Endothelial cell of umbilical vein (primary cell): ENCODE measurements at regions not wholly inside any gene's neighbourhood (a gene's known extent, or its start where the extent isn't known, plus 50 kb on each side); places are given as distances from the start of the nearest gene placed in this dataset.

Source experiments
- BruUV-seq: library from RNA; stranded (reverse); fragments of 400-500 nt; replicated peaks from 2 replicates; lab custom pipeline; 2021; lab: Mats Ljungman, UMichigan
- CTCF ChIA-PET: fragments of 300-600, 350-600 bp; sonication (Branson Sonifier 250); formaldehyde crosslinking; loops from one replicate; lab custom pipeline; 2021; ENCODE audit warnings: antibody characterized with exemption, inconsistent platforms; lab: Charles Lee
- POLR2A ChIA-PET: fragments of 300-600, 350-600 bp; sonication (Branson Sonifier 250); formaldehyde crosslinking; loops from one replicate; lab custom pipeline; 2021; ENCODE audit warnings: antibody characterized with exemption, inconsistent platforms; lab: Charles Lee
- DNase-seq: peaks from one replicate; pipeline ENCODE4 v3.0.0-alpha.2; 2011; ENCODE audit warnings: low read depth, low spot score
- FAIRE-seq: peaks from 2 replicates; lab custom pipeline; 2011; peaks lifted over from hg19 to GRCh38; lab: Jason Lieb, UNC
- H2AFZ ChIP-seq: 2 replicates; pipeline ENCODE4 v1.6.0; 2012; ENCODE audit warnings: low read depth, low read length, control low read depth, inconsistent platforms
- H3K27ac ChIP-seq: 2 replicates; pipeline ENCODE4 v1.5.1; 2011; ENCODE audit warnings: low read depth, mild to moderate bottlenecking, control low read depth, low read length, moderate library complexity; ENCODE audit not compliant: insufficient read depth
- H3K27me3 ChIP-seq, 2 experiments: 2 replicates each; pipeline versions ENCODE4 v1.6.0 to v1.6.1; 2011; ENCODE audit warnings: low read length in 2 of 2, mixed read lengths in 1 of 2; ENCODE audit not compliant: control insufficient read depth in 2 of 2, insufficient read depth in 2 of 2
- H3K36me3 ChIP-seq, 2 experiments: 2 replicates in 1 of 2; 3 replicates in 1 of 2; pipeline ENCODE4 v1.5.1; 2011; ENCODE audit warnings: low read length in 2 of 2, mild to moderate bottlenecking in 1 of 2, moderate library complexity in 1 of 2; ENCODE audit not compliant: control insufficient read depth in 2 of 2, insufficient read depth in 2 of 2; ENCODE audit errors: extremely low read depth in 1 of 2
- H3K4me1 ChIP-seq: 3 replicates; pipeline ENCODE4 v1.5.1; 2011; ENCODE audit warnings: mild to moderate bottlenecking, low read length; ENCODE audit not compliant: control insufficient read depth, insufficient read depth; ENCODE audit errors: extremely low read depth
- H3K4me2 ChIP-seq: 2 replicates; pipeline ENCODE4 v1.6.1; 2011; ENCODE audit warnings: low read length, control low read depth, mixed read lengths; ENCODE audit not compliant: insufficient read depth
- H3K4me3 ChIP-seq, 3 experiments: fragments of 200-600 bp in 1 of 3; sonication (generic), shearing (Covaris generic) in 1 of 3; replicated peaks in 1 of 3; 2 replicates each; pipeline ENCODE4 v1.5.1; 2011 to 2016; ENCODE audit warnings: control low read depth in 3 of 3, low read length in 3 of 3, mild to moderate bottlenecking in 2 of 3, inconsistent platforms in 1 of 3, low read depth in 1 of 3, moderate library complexity in 1 of 3; ENCODE audit not compliant: insufficient read depth in 1 of 3
- H3K79me2 ChIP-seq: 2 replicates; pipeline ENCODE4 v1.6.0; 2012; ENCODE audit warnings: low read length, inconsistent platforms; ENCODE audit not compliant: control insufficient read depth, insufficient read depth
- H3K9ac ChIP-seq: replicated peaks from 2 replicates; pipeline ENCODE3; 2011; ENCODE audit warnings: low read length, control low read depth; ENCODE audit not compliant: insufficient read depth; ENCODE audit errors: extremely low read depth
- H3K9me1 ChIP-seq: replicated peaks from 3 replicates; pipeline ENCODE4 v1.6.0; 2011; ENCODE audit warnings: mild to moderate bottlenecking, low read length; ENCODE audit not compliant: control insufficient read depth, insufficient read depth; ENCODE audit errors: extremely low read depth
- H3K9me3 ChIP-seq: replicated peaks from 2 replicates; pipeline ENCODE4 v1.5.1; 2012; ENCODE audit warnings: low read length, inconsistent platforms; ENCODE audit not compliant: control insufficient read depth, insufficient read depth
- H4K20me1 ChIP-seq: replicated peaks from 2 replicates; pipeline ENCODE3; 2011; ENCODE audit warnings: mild to moderate bottlenecking, low read length; ENCODE audit not compliant: control insufficient read depth, insufficient read depth; ENCODE audit errors: extremely low read depth
- EZH2 ChIP-seq: IDR thresholded peaks from 2 replicates; pipeline ENCODE4 v1.6.1; 2012; ENCODE audit warnings: borderline replicate concordance, low read depth, mild to moderate bottlenecking, moderate library complexity, low read length, inconsistent platforms; ENCODE audit not compliant: severe bottlenecking
- FOS ChIP-seq: IDR thresholded peaks from 2 replicates; pipeline ENCODE4 v1.6.1; 2011; ENCODE audit warnings: mild to moderate bottlenecking, low read length, moderate library complexity, borderline replicate concordance; ENCODE audit not compliant: insufficient read depth
- GATA2 ChIP-seq: IDR thresholded peaks from 2 replicates; pipeline ENCODE4 v1.7.0; 2011; ENCODE audit warnings: low read depth, mild to moderate bottlenecking, moderate library complexity, mixed read lengths, low read length; ENCODE audit not compliant: insufficient read length, insufficient read depth
- JUN ChIP-seq: IDR thresholded peaks from 2 replicates; pipeline ENCODE4 v1.6.1; 2011; ENCODE audit warnings: borderline replicate concordance, low read depth; ENCODE audit not compliant: insufficient read length, insufficient read depth
- MYC ChIP-seq: IDR thresholded peaks from one replicate; pipeline ENCODE4 v1.6.1; 2011; ENCODE audit warnings: mild to moderate bottlenecking, low read depth, low read length
- POLR2A ChIP-seq: IDR thresholded peaks from 2 replicates; pipeline ENCODE4 v1.6.1; 2012; ENCODE audit warnings: low read depth, mild to moderate bottlenecking, control low read depth, low read length
- POLR2AphosphoS5 ChIP-seq: IDR thresholded peaks from 2 replicates; pipeline ENCODE4 v1.6.1; 2012; ENCODE audit warnings: low read depth, mild to moderate bottlenecking, control low read depth, low read length, moderate library complexity; ENCODE audit not compliant: insufficient read depth
- dilution Hi-C: fragments of 300-500 bp; cut with MboI; formaldehyde crosslinking; loops from one replicate; pipeline ENCODE4 v1.15.0; 2019; ENCODE audit warnings: low sequenced_read_pairs; ENCODE audit not compliant: extremely low pct_ligation_motif_present
- intact Hi-C: fragments of 100-400 bp; cut with micrococcal nuclease; formaldehyde crosslinking; loops from one replicate; pipeline ENCODE4 v1.10.0; 2022
- TF ChIP-seq, protein P1 (sequence below): IDR thresholded peaks from 2 replicates; pipeline ENCODE4 v1.6.1; 2011; ENCODE audit not compliant: insufficient read depth, insufficient read length
- TF ChIP-seq, protein P2 (sequence below), 2 donors: IDR thresholded peaks; 1 replicate in 1 of 2; 2 replicates in 1 of 2; pipeline ENCODE4 v1.5.1; 2011; ENCODE audit warnings: low read length in 2 of 2, mild to moderate bottlenecking in 2 of 2, moderate library complexity in 2 of 2, control low read depth in 1 of 2, inconsistent platforms in 1 of 2, low read depth in 1 of 2; ENCODE audit not compliant: insufficient read depth in 1 of 2; ENCODE audit errors: extremely low read depth in 1 of 2

- no peaks in the 10 kb centered on the region for H3K4me1 ChIP-seq
- TF ChIP-seq FOS (no peak), POLR2A (no peak), JUN (no peak), POLR2AphosphoS5 (no peak), EZH2 (no peak), GATA2 (no peak), MYC (no peak)
- TF ChIP-seq, protein P1, sequence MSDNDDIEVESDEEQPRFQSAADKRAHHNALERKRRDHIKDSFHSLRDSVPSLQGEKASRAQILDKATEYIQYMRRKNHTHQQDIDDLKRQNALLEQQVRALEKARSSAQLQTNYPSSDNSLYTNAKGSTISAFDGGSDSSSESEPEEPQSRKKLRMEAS: no peak
- TF ChIP-seq, protein P2, sequence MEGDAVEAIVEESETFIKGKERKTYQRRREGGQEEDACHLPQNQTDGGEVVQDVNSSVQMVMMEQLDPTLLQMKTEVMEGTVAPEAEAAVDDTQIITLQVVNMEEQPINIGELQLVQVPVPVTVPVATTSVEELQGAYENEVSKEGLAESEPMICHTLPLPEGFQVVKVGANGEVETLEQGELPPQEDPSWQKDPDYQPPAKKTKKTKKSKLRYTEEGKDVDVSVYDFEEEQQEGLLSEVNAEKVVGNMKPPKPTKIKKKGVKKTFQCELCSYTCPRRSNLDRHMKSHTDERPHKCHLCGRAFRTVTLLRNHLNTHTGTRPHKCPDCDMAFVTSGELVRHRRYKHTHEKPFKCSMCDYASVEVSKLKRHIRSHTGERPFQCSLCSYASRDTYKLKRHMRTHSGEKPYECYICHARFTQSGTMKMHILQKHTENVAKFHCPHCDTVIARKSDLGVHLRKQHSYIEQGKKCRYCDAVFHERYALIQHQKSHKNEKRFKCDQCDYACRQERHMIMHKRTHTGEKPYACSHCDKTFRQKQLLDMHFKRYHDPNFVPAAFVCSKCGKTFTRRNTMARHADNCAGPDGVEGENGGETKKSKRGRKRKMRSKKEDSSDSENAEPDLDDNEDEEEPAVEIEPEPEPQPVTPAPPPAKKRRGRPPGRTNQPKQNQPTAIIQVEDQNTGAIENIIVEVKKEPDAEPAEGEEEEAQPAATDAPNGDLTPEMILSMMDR (IDR thresholded peaks at IDR 0.05; ENCODE audit: extremely low read depth in 1 of 2, insufficient read depth in 1 of 2, low read depth in 1 of 2, low read length in 2 of 2): no peak
- H2AFZ ChIP-seq: no peak overlapping the region
- no peaks in the 10 kb centered on the region for H3K9me1 ChIP-seq
- DNase-seq: no peak
- H3K36me3 ChIP-seq: no peaks in the 10 kb centered on the region
- H3K9ac ChIP-seq: no peak overlapping the region
- dilution Hi-C loops (no loop called here), intact Hi-C loops (no loop called here)
- ChIA-PET CTCF (no interaction called here), POLR2A (no interaction called here)
- H3K79me2 ChIP-seq: no peaks in the 10 kb centered on the region
- no peaks in the 10 kb centered on the region for H3K9me3 ChIP-seq
- H3K27ac ChIP-seq: no peak overlapping the region
- no peak overlapping the region for H3K4me2 ChIP-seq
- H3K27me3 ChIP-seq: no peaks in the 10 kb centered on the region
- no TSS peak for BruUV-seq
- H3K4me3 ChIP-seq: no peak overlapping the region
- no peak for FAIRE-seq
- H4K20me1 ChIP-seq: no peaks in the 10 kb centered on the region
Measured at GRCh38 chr3:144930431-144930830, 958.8 kb downstream of the DIPK2A start.
